Prostate gland (tissue), 2 donors: ENCODE measurements at regions not wholly inside any gene's neighbourhood (a gene's known extent, or its start where the extent isn't known, plus 50 kb on each side); places are given as distances from the start of the nearest gene placed in this dataset.

ENCODE experiments used
- CTCF ChIP-seq, 4 experiments: fragments of 200-600 bp in 2 of 4; fragments of 450-650 bp in 2 of 4; sonication (generic) in 2 of 4; IDR thresholded peaks; 1 replicate in 3 of 4; 2 replicates in 1 of 4; pipeline ENCODE4 v1.5.1; 2016 to 2019; ENCODE audit warnings: antibody characterized with exemption in 4 of 4, mild to moderate bottlenecking in 2 of 4, moderate library complexity in 2 of 4
- POLR2A ChIP-seq: fragments of 450-650 bp; IDR thresholded peaks from one replicate; pipeline ENCODE4 v1.6.1; 2016; ENCODE audit warnings: antibody characterized with exemption, mild to moderate bottlenecking
- POLR2AphosphoS5 ChIP-seq: sonication (generic); formaldehyde crosslinking; IDR thresholded peaks from one replicate; pipeline ENCODE4 v1.6.1; 2017; ENCODE audit warnings: antibody characterized with exemption

- TF ChIP-seq CTCF (IDR thresholded peaks at IDR 0.05) (no peak), POLR2A (no peak), POLR2AphosphoS5 (no peak)
Observed at GRCh38 chr6:88365656-88366055, 199.5 kb upstream of the CNR1 start.
